M059J (cell line): ENCODE measurements at regions not wholly inside any gene's neighbourhood (a gene's known extent, or its start where the extent isn't known, plus 50 kb on each side); places are given as distances from the start of the nearest gene placed in this dataset.

Experiments used
- DNase-seq: peaks from one replicate; pipeline ENCODE4 v3.0.0-alpha.2; 2012; ENCODE audit warnings: low read depth

DNA sequence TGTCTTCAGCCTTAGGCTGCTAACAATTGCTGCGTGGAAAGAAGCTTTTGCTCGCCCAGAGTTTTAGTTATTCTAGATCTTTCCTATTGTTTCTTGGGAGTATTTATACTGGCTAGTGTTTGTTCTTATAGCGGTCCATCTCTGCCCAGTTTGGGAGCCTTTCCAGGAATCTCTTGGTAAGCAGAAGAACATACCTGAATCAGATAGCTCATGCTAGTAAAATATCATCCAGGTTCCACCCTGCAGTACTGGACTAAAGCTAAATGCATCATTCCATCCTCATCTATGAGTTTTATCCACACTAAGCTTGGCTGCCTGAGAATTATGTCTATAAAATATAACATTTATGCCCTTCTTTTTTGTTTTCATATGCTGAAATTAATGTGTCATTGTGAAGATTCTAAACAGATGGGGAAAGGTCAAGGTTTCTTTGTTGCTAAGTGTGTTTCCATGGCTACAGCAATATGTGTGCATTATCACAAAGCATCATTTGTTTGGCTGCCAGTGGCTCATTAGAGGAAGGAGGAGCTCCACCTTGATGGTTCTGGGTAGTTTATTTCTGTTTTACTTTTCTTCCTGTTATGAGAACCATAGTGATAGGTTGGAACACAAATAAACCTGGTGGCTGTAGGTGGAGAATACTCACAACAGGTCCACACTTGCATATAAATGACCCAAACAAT is 182.8 kb downstream of the PIK3C3 start:
- no peak for DNase-seq

DNA sequence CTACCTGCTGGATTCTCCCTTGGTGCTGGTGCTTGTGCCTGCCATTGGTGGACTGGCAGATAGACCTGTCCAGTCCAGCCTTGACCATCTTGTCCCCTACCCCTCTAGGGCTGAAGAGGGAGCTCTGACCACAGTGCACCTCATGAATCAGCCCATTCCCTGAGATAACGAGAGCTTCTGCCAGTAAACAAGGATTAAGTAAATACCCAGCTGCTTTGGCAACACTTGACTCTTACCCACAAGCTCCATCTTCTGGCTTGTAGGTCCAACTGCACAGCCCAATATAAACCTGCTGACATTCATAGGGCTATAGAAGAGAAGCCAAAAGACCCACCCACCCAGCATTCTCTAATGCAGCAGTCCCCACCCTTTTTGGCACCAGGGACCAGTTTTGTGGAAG is 186.4 kb downstream of the PIK3C3 start:
- DNase-seq, result no peak

DNA sequence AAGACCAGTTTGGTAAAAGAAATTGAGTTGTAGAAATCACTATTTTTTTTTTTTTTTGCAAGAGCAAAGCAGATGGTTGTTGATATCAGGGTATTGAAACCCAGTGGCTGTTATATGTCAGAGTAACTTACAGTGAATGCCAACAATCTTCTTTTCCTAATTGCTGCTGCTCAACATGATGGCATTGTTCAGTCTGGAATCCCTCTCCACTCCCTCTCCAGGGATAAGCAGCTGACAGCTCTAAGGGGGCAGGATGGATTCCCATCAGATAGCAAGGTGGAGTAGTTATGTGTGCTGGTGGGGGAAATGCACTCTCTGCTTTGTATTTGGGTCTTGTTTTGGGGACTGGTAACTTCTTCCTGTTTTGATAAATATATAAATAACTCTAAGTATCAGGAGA is 200.0 kb downstream of the PIK3C3 start:
- no peak for DNase-seq

DNA sequence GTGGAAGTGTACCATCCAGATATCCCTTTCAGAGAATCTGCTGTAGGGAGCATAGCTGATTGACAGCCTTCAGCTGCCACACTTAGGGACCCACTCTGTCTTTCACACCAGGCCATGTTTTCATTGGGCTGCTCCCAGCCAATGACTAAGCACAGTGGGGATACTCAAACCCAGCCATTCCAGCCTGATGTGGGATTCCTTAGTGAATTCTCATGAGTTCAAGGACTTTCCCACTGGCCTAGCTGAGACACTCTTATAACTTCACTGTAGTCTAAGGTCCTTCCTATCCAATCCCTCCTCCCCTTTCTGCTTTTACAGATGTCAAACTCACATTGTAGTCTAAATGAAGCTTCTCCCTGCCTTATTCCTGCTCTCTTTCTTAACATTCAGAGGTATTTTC is 201.2 kb downstream of the PIK3C3 start:
- DNase-seq, result no peak

DNA sequence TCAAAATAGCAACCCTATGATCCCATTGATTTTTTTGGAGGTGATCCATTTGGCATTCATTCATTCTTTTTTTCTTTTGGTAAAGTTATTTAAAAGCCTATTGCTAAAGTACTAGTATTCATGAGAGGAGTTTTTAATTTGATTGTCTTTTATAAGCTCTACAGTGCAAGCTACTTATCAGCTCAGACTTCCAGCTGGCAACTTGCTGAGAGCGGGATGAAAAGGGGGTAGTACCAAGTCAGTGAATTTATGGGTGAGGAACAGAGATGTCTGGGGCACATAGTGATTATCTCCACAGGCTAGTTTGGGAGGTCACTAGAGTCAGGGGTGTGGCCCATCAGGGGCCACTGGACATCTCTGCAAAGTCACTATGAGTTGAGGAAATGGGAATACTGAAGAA is 202.4 kb downstream of the PIK3C3 start:
- no peak for DNase-seq

DNA sequence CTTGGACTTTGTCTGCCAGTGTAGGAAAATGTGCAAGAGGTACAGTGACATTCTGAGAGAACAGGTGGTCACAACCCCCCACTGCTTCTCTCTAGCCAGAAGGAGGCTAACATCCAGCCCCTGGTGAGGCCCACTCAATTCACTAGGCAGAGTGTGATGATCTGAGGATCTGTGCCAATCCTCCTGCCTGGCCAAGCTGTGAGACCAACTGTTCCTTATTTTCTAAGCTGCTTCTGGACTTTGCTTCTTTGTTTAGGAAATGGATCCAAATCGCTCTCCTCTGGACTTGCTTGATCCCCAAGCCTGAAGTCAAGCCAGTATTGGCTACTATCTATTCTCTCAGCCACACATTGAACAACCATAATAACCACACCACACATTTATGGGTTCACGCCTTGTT is 202.8 kb downstream of the PIK3C3 start:
- DNase-seq, result no peak

DNA sequence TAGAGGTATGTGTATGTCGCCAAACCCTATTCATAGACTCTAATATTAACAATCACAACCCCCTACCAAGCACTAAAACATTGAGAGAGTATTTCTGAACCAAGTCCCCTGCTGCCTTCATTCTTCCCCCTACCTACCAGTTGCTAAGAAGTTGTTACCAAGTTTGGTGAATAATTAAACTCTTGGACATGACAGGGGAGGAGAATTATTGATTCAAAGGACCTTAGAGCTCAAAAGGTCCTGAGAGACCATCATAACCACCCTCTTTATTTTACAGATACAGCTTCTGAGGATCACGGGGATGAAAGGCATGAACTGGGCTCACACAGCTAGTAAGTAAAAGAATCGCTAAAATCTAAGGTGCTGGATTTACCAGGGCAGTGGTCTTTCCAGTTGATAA is 204.1 kb downstream of the PIK3C3 start:
- DNase-seq, result no peak

DNA sequence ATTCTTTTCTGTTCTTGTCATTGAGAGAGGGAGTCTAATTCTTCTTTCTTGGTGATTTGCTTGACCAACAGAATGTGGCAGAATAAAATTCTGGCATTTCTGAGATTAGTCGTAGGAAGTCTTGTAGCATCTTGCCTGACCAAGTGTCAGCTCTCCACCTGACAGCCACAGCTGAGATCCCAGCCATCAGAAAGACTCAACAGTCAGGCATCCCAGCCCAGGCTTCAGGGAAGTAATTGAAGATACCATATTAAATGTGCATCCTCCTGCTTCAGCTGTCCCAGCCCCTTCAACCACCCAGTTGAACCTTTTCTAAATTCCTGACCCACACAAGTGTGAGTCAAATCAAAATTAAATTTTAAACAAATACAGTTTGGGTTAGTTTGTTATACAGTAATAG is 208.3 kb downstream of the PIK3C3 start:
- DNase-seq, result no peak

DNA sequence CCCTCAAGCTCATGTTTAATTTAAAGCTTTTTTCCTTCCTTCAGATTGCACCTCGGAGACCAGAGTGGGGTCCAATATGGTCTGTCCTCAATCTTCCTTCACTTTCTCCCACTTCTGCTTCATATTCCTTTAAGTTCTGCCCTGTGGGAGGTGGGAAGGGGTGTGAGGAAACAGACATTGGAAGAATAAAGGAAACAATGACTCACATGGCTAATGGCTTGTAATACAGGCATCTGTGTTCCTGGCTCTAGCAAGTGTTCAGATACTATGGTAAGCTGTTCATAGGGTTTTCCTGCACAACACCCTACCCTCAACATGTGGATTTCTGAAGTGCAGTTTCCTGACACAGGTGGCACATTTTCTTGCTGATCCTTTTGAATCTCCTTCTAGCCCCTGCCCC is 209.5 kb downstream of the PIK3C3 start:
- peak; percentile 25 for DNase-seq

DNA sequence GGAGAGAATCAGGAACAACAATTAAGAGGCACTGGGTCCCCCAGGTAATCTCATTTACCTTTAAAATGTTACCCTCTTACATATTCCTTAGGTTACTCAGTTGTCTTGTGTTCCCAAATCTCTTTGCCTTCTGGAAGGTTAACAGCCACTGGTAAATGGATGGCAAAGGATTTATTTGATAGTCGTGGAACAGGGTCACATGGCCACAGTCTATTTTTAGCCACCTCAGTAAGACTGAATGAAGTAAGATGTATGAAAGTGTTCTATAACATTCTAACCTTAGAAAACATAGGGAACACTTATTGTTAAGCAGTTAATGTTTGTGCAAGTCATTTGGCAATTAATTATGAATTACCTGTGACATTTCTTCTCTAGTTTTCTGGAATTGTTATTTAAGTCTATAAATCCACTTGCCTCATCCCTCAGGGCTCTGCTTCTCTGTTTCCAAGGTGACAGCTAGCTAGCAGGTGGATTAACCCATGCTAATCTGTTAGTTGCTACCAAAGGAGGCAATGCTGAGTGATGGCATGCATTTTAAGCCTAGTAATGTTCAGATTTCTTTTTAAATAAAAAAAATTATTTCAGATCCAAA is 211.0 kb downstream of the PIK3C3 start:
- no peak for DNase-seq

DNA sequence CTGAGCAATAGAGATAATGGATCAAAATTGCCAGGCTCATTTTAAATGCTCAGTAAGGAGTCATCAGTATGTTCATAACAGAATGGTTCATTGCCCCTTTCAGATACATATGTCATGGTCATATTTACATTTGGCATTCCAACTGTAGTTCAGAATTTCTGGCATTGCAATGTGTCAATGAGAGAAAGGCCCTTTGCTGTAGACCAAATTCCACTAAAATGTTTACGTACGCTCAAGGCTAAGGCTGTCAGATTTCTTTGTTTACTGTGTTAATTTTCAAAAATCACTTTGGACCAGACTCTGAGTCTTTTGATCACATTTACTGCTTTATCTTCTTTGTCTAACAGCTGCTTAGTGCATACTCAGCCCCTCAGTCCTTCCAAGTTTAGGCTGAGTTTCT is 213.5 kb downstream of the PIK3C3 start:
- DNase-seq, result no peak

DNA sequence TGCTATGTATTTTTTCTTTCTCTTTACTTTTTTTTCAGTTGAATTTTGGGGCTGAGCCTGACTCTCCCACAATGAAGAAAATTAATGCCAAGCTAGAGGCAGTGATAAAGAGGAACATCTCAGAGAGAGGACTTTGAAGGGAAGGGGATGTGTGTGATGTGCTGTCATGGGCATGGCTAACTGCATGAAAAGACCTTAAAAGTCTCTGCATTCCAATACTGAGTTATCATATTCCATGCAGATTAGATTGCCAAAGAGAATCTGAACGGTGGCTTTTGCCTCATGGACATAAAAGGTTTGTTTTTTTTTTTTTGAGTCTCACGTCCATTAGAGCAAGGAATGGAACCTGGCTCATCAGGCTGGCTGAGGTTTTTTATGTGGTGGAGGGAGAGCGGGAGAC is 213.9 kb downstream of the PIK3C3 start:
- DNase-seq, result no peak

DNA sequence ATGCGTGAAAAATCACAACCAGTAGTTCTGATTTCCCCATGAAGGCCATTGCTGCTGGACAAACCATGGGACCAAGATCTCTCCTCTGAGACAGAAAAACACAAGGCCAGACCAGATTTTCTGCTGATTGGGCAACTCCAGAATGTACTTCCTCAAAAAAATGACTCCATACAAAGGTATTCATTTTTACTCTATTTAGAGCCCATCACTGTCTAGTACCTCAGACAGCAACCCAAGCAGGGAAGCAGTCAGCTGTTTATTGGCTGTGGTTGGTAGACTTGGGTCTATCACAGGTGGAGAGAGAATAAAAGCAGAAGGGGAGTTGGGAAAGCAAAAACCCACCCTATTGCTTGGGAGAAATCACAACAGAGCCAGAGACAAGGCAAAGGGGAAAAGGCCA is 219.9 kb downstream of the PIK3C3 start:
- peak; percentile 41 for DNase-seq

DNA sequence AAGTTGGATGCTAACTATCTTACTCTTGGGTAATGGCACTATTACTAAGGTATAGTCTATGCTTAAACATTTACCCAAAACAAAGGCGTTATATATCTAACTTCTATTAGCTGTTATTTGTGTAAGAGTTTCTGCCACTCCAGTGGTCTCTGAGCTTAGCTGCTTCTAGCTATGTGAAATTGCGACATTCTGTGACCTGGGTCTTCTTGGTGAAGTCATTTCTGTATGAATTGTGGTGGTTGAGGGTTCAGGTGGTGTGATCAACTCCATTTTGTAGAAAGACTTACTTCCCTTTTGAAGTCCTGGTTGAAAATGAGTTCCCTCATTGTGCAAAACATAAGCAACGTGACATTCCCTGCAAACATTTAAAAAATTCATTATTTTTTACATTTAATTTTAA is 221.6 kb downstream of the PIK3C3 start:
- DNase-seq, result no peak

DNA sequence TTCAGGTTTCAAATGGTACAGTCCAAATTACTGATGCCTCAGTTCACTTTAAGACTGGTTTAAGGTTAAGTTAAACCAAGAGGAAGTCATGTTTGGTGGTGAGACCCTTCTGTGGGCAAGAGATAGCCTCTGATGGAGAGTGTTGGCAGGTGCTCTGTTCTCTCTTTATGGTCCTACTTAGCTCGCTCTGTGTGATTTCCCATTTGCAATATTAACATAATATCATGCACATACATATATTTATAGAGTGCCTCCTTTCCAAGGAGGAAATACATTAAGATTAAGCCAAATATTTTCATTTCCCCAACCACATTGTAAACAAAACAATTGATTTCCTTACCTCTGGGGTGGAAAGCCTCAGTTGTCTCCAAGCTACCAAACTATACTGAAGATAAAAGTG is 222.4 kb downstream of the PIK3C3 start:
- DNase-seq, result no peak

DNA sequence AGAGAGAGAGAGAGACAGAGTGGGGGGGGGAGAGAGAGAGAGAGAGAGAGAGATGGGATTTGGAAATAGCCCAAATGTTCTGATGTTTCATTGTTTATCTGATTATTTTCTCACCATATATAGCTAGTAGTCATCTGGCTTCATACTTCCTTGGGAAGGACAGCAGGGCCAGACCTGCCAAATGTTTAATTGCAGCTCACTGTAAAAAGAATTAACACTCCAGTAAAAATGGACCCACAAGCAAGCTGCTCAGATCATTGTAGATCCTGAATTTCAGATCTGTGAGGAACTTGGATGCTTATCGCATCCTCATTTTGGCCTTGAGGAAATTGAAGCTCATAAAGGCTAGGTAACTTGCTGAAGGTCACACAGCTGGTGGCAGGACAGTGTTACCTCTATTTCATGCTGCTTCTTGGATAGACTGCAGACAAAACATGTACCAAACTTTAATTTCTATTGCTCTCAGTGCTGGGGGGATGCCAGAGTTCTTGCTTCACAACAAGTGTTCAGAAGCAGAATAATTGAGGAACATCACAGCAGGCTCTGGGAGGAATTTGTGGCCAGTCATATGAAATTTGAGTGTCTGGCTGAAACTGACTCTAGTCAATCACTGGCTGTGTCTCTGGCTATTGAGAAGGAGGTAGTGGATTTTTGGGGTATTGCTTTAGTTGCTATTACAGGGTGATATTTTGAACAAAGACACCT is 223.5 kb downstream of the PIK3C3 start:
- no peak for DNase-seq

DNA sequence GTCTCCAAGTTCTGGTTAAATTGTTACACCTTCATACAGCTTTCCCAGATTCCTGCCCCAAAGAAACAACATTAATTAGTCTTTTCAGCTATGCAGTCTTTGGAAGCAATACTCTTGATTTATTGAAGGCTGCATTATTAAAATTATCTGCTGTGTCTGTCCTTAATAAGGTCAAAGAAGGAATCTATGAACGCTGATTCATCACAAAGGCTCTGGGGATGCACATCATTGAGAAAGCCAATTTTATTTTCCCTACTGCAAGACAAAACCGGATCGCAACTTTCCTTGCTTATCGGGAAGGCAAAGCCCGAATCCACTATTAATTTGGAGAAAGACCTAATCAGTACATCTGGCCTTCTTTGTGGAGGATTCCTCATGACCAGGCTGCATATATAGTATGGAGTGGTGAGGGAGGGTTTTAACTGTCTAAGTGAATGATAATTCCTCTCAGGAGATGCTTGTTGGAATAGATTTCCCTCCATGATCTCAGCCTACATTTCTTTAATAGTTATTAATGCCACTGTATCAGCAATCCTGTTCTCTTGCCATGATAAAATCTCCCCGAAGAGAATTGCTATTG is 224.6 kb downstream of the PIK3C3 start:
- no peak for DNase-seq

DNA sequence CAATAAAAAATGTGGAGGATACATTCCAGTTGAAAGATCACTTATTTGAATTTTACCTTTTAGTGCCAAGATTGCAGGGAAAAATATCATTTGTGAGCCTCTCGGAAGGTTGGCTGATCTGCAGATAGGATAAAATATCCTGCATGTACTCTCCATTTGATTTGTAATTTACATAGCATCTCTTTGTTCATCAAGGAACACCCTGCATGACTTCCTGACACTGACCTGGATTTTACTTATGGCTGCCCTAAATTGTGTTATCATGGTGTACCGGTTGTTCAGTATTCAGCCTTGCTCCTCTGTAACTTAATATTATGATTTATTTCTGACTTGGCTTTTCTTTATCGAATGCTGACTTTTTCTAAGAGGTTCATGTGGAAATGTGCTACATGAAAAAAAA is 226.4 kb downstream of the PIK3C3 start:
- no peak for DNase-seq

DNA sequence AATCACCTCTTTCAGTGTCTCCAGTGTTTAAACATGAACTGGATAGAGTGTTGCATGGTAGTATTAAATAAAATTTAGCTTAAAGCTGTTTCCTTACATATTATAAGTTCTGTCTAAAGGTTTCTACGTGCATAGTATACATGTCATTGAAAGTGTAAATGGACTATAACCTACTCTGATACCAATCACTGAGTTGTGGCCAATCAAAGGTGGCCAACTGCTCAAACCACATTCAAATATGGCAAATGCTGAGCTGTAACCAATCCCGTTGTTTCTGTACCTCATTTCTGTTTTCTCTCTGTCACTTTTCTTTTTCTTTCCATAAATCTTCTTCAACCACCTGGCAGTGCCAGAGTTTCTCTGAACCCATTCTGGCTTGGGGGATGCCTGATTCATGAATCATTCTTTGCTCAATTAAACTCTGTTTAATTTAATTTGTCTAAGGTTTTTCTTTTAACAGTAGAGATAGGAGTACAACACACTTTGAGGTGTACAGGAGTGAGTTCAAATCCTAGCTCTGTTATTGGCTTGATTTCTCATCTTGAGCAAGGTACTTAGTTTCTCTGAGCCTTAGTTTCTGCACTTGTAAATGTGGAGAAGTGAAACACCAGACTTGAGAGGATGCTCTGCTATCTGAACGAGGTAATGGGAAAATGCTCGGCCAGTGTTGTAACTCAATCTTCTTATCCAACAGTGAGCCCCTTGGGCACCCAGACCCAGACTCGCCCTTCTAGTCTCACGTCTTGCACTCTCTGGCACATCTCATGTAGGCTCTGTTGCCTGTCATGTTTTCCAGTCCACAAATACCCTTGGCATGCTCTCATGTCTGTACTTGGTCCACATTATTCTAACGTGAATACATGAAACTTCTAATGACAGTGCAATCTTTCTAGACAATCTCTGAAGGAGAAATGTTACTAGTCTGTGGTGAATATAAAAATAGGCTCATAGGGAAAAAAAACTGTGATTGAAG is 228.0 kb downstream of the PIK3C3 start:
- DNase-seq, result peak; percentile 94

DNA sequence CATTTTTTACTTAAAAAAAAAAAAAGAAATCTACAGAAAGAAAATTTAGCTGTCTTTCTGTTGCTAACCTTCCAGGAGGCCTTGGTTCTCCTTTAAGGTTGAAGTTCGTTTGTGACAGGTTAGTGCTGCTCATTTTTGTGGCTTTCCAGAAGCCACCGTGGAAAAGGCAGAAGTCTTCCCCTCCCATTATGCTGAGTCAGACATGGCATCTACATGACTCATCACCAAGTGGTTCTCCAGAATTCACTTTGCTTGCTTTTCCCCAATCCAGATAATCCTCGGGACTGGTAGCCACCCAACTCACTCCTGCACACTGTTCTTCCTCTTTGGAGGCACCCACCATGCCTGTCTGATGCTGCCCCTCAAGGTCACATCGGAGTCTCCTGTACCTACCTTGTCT is 228.7 kb downstream of the PIK3C3 start:
- peak; percentile 98 for DNase-seq

DNA sequence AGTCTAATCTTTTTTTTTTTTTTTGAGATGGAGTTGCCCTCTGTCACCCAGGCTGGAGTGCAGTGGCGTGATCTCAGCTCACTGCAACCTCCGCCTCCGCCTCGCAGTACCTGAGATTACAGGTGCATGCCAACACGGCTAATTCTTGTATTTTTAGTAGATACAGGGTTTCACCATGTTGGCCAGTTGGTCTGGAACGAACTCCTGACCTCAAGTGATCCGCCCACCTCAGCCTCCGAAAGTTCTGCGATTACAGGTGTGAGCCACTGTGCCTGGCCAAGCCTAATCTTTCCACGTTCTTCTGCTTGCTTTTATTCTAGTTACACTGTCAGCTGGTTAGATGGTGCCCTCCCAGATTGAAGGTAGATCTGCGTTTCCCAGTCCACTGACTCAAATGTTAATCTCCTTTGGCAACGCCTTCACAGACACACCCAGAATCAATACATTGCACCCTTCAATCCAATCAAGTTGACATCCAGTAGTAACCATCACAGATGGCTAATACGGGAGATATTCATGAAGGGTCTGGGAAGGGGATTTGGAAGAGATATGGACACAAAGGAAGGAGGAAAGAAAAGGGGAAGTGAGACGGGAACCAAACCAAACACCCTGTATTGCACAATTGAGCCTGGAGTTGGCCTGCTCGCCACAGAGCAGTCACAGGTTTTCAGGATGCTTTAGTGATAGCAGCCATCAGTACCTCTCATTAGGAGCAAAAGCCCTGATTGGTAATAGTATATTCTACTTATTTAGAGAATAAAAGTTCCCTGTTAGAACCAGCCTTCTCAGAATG is 229.8 kb downstream of the PIK3C3 start:
- no peak for DNase-seq
